IMR-90 (cell line): ENCODE measurements at regions not wholly inside any gene's neighbourhood (a gene's known extent, or its start where the extent isn't known, plus 50 kb on each side); places are given as distances from the start of the nearest gene placed in this dataset.
A peak's percentile ranks its signal among the peaks of the same experiment; 100 is the strongest.

ENCODE experiments used
- ATAC-seq: fragments of 200-7000 bp; cut with Tn5 transposase; 2 replicates; pipeline ENCODE4 v1.9.1; 2020; ENCODE audit warnings: low read depth, mild to moderate bottlenecking, moderate library complexity
- BruUV-seq: library from RNA; stranded (reverse); fragments of 400-500 nt; replicated peaks from 2 replicates; lab custom pipeline; 2021; lab: Mats Ljungman, UMichigan
- CTCF ChIA-PET: fragments of 300-600 bp; formaldehyde crosslinking; extraction: SDS; loops from one replicate; lab custom pipeline; 2021; ENCODE audit warnings: antibody characterized with exemption; lab: Yijun Ruan, JAX
- POLR2A ChIA-PET: fragments of 300-600 bp; sonication (Branson Sonifier 250); formaldehyde crosslinking; loops from one replicate; lab custom pipeline; 2022; ENCODE audit warnings: antibody characterized with exemption; ENCODE audit not compliant: unreplicated experiment; lab: Charles Lee
- DNase-seq: peaks from one replicate; pipeline ENCODE4 v3.0.0; 2013
- H2AFZ ChIP-seq: replicated peaks from 2 replicates; pipeline ENCODE3; 2013; ENCODE audit warnings: low read length, mild to moderate bottlenecking; ENCODE audit not compliant: poor library complexity
- H2AK5ac ChIP-seq: 2 replicates; pipeline ENCODE4 v1.6.1; 2013; ENCODE audit warnings: low read depth, low read length, inconsistent platforms
- H2AK9ac ChIP-seq: replicated peaks from 2 replicates; pipeline ENCODE3; 2013; ENCODE audit warnings: mild to moderate bottlenecking, low read depth, low read length, moderate library complexity; ENCODE audit not compliant: poor library complexity
- H2BK120ac ChIP-seq: 2 replicates; pipeline ENCODE4 v1.6.1; 2013; ENCODE audit warnings: low read depth, low read length, inconsistent platforms
- H2BK15ac ChIP-seq: 3 replicates; pipeline ENCODE4 v1.6.1; 2013; ENCODE audit warnings: low read depth, low read length, inconsistent platforms
- H2BK20ac ChIP-seq: 2 replicates; pipeline ENCODE4 v1.6.1; 2013; ENCODE audit warnings: low read depth, mild to moderate bottlenecking, inconsistent platforms, low read length, moderate library complexity
- H2BK5ac ChIP-seq: 2 replicates; pipeline ENCODE4 v1.6.1; 2013; ENCODE audit warnings: mild to moderate bottlenecking, low read depth, low read length, inconsistent platforms; ENCODE audit not compliant: poor library complexity, severe bottlenecking
- H3K14ac ChIP-seq: replicated peaks from 2 replicates; pipeline ENCODE4 v1.6.1; 2013; ENCODE audit warnings: low read depth, low read length, inconsistent platforms
- H3K18ac ChIP-seq: 2 replicates; pipeline ENCODE4 v1.6.1; 2013; ENCODE audit warnings: low read depth, low read length, control low read depth
- H3K23ac ChIP-seq: 2 replicates; pipeline ENCODE4 v1.6.1; 2013; ENCODE audit warnings: low read depth, low read length, inconsistent platforms
- H3K27ac ChIP-seq: 2 replicates; pipeline ENCODE4 v1.5.1; 2013; ENCODE audit warnings: mild to moderate bottlenecking, control low read depth, low read length; ENCODE audit not compliant: insufficient read depth
- H3K27me3 ChIP-seq: 2 replicates; pipeline ENCODE4 v1.6.1; 2013; ENCODE audit warnings: low read length; ENCODE audit not compliant: control insufficient read depth, insufficient read depth
- H3K36me3 ChIP-seq: 2 replicates; pipeline ENCODE4 v1.6.1; 2013; ENCODE audit warnings: low read length, mixed read lengths; ENCODE audit not compliant: control insufficient read depth, insufficient read depth
- H3K4ac ChIP-seq: 2 replicates; pipeline ENCODE4 v1.6.1; 2013; ENCODE audit warnings: low read depth, low read length, inconsistent platforms
- H3K4me1 ChIP-seq: 2 replicates; pipeline ENCODE4 v1.6.1; 2013; ENCODE audit warnings: low read length, mixed read lengths; ENCODE audit not compliant: control insufficient read depth, insufficient read depth
- H3K4me2 ChIP-seq: 2 replicates; pipeline ENCODE4 v1.6.1; 2013; ENCODE audit warnings: low read depth, mild to moderate bottlenecking, control low read depth, low read length, moderate library complexity
- H3K4me3 ChIP-seq: 2 replicates; pipeline ENCODE4 v1.5.1; 2013; ENCODE audit warnings: low read depth, mild to moderate bottlenecking, control low read depth, low read length, moderate library complexity; ENCODE audit not compliant: insufficient read depth
- H3K56ac ChIP-seq: 2 replicates; pipeline ENCODE4 v1.6.1; 2013; ENCODE audit warnings: low read length, inconsistent platforms; ENCODE audit not compliant: insufficient read depth; ENCODE audit errors: extremely low read depth
- H3K79me1 ChIP-seq, 2 experiments: 2 replicates each; pipeline ENCODE4 v1.6.1; 2013; ENCODE audit warnings: low read length in 2 of 2, inconsistent platforms in 1 of 2, low read depth in 1 of 2
- H3K9ac ChIP-seq: 2 replicates; pipeline ENCODE4 v1.6.1; 2013; ENCODE audit warnings: low read depth, low read length, control low read depth
- H3K9me1 ChIP-seq: 2 replicates; pipeline ENCODE4 v1.6.1; 2013; ENCODE audit warnings: low read length, inconsistent platforms; ENCODE audit not compliant: insufficient read depth
- H3K9me3 ChIP-seq: 2 replicates; pipeline ENCODE4 v1.6.1; 2013; ENCODE audit warnings: low read length; ENCODE audit not compliant: control insufficient read depth, insufficient read depth
- H4K20me1 ChIP-seq: 2 replicates; pipeline ENCODE4 v1.6.1; 2013; ENCODE audit warnings: low read length, inconsistent platforms; ENCODE audit not compliant: insufficient read depth
- H4K5ac ChIP-seq: 2 replicates; pipeline ENCODE4 v1.6.1; 2013; ENCODE audit warnings: mild to moderate bottlenecking, low read depth, low read length, control low read depth
- H4K8ac ChIP-seq, 2 experiments: 2 replicates each; pipeline ENCODE4 v1.6.1; 2013; ENCODE audit warnings: low read depth in 2 of 2, low read length in 2 of 2, control low read depth in 1 of 2, inconsistent platforms in 1 of 2
- H4K91ac ChIP-seq: 2 replicates; pipeline ENCODE4 v1.6.1; 2013; ENCODE audit warnings: low read depth, low read length, inconsistent platforms; ENCODE audit not compliant: insufficient read depth
- BHLHE40 ChIP-seq: fragments of 150-350 bp; IDR thresholded peaks from 2 replicates; pipeline ENCODE4 v1.6.1; 2016; ENCODE audit warnings: mild to moderate bottlenecking, low read depth, low read length
- CEBPB ChIP-seq: IDR thresholded peaks from 2 replicates; pipeline ENCODE4 v1.6.1; 2012; ENCODE audit warnings: low read depth, low read length, improper control_type of control experiment
- CHD1 ChIP-seq: IDR thresholded peaks from 2 replicates; pipeline ENCODE4 v1.6.1; 2012; ENCODE audit warnings: low read depth, low read length, improper control_type of control experiment
- FOS ChIP-seq: fragments of 150-350 bp; IDR thresholded peaks from 2 replicates; pipeline ENCODE4 v1.6.1; 2016; ENCODE audit warnings: low read depth, low read length
- MAFK ChIP-seq: IDR thresholded peaks from 2 replicates; pipeline ENCODE4 v1.6.1; 2012; ENCODE audit warnings: low read depth, low read length, improper control_type of control experiment
- MAZ ChIP-seq: IDR thresholded peaks from 2 replicates; pipeline ENCODE4 v1.6.1; 2012; ENCODE audit warnings: low read depth, mild to moderate bottlenecking, low read length, improper control_type of control experiment, moderate library complexity, borderline replicate concordance
- MXI1 ChIP-seq: IDR thresholded peaks from 2 replicates; pipeline ENCODE4 v1.6.1; 2012; ENCODE audit warnings: low read depth, mild to moderate bottlenecking, low read length, moderate library complexity, borderline replicate concordance
- NFE2L2 ChIP-seq: fragments of 150-350 bp; IDR thresholded peaks from 2 replicates; pipeline ENCODE4 v1.6.1; 2016; ENCODE audit warnings: low read depth, mild to moderate bottlenecking, low read length
- RAD21 ChIP-seq: IDR thresholded peaks from 2 replicates; pipeline ENCODE4 v1.6.1; 2012; ENCODE audit warnings: low read length, improper control_type of control experiment
- RCOR1 ChIP-seq: IDR thresholded peaks from 2 replicates; pipeline ENCODE4 v1.6.1; 2012; ENCODE audit warnings: mild to moderate bottlenecking, low read length, improper control_type of control experiment; ENCODE audit not compliant: insufficient replicate concordance
- SMC3 ChIP-seq: fragments of 150-350 bp; IDR thresholded peaks from 2 replicates; pipeline ENCODE4 v1.6.1; 2016; ENCODE audit warnings: low read depth, mild to moderate bottlenecking, antibody characterized with exemption, low read length, moderate library complexity
- USF2 ChIP-seq: fragments of 150-350 bp; IDR thresholded peaks from 2 replicates; pipeline ENCODE4 v1.6.1; 2017; ENCODE audit warnings: mild to moderate bottlenecking, antibody characterized with exemption, low read length, low read depth
- WGBS, 2 experiments: methylation state at CpG; one replicate each; pipeline versions ENCODE4 v1.1.5 to v1.1.7; 2013; ENCODE audit warnings: missing lambda C conversion rate in 2 of 2; ENCODE audit not compliant: insufficient read length in 1 of 2; ENCODE audit errors: extremely low coverage in 2 of 2; 5-methylcytosine and 5-hydroxymethylcytosine counted together
- dilution Hi-C: fragments of 300-500 bp; cut with HindIII; formaldehyde crosslinking; loops from one replicate; pipeline ENCODE4 v1.14.3; 2018; ENCODE audit warnings: low sequenced_read_pairs; ENCODE audit not compliant: unreplicated experiment
- in situ Hi-C: fragments of 300-500 bp; cut with MboI; formaldehyde crosslinking; loops from 3 replicates; pipeline ENCODE4 v1.14.3; 2019; ENCODE audit warnings: low sequenced_read_pairs, inconsistent platforms, mixed read lengths
- intact Hi-C: fragments of 100-400 bp; cut with micrococcal nuclease; formaldehyde crosslinking; loops from 2 replicates; pipeline ENCODE4 v1.10.0; 2022
- TF ChIP-seq, protein P1 (sequence below): fragments of 150-350 bp; IDR thresholded peaks from 2 replicates; pipeline ENCODE4 v1.6.1; 2016; ENCODE audit warnings: low read depth, mild to moderate bottlenecking, low read length, moderate library complexity, borderline replicate concordance

GRCh38 chr14:51442513-51443175, 202.6 kb downstream of the TMX1 start:
- peak overlapping the region; percentile 99 for H2BK20ac ChIP-seq
- peaks cover 0 to 13% of the 10 kb centered on the region in 2 experiments; a peak in 1 of 4 replicates for H3K79me1 ChIP-seq
- H2AFZ ChIP-seq = no peak overlapping the region
- ChIA-PET CTCF (interaction anchor here (0.6 to 1.5 kb wide), 3 partner anchors 12 to 230 kb away, joined by 3 to 5 read pairs (median 3); no protein-coding TSS in a partner anchor), POLR2A (interaction anchor here (0.5 to 1.9 kb wide), 6 partner anchors 33 to 209 kb away, joined by 3 to 21 read pairs (median 4); partner anchors contain the start of gene FRMD6)
- DNase-seq = peak; percentile 99
- intact Hi-C loops (loop anchor here (1.0 to 5.0 kb wide), 6 partner anchors 46 to 209 kb away; partner anchors contain the start of gene FRMD6), dilution Hi-C loops (no loop called here), in situ Hi-C loops (no loop called here)
- 0 out of 2 replicates have a peak overlapping the region, but pooled peaks have one; percentile 48 for H2AK5ac ChIP-seq
- no peaks in the 10 kb centered on the region for H3K36me3 ChIP-seq
- peak overlapping the region; percentile 99 for H2BK120ac ChIP-seq
- peak overlapping the region; percentile 99 for H3K23ac ChIP-seq
- H3K27ac ChIP-seq = peak overlapping the region; percentile 88
- no peaks in the 10 kb centered on the region for H3K9me3 ChIP-seq
- peak overlapping the region; percentile 40; the same call in 1 of the 2 replicates for H3K9ac ChIP-seq
- H2BK5ac ChIP-seq = peak overlapping the region; percentile 90
- no TSS peak for BruUV-seq
- peaks cover 15% of the 10 kb centered on the region; the same call in 1 of the 2 replicates for H3K9me1 ChIP-seq
- peak overlapping the region; percentile 98 for H3K14ac ChIP-seq
- no peak overlapping the region for H2AK9ac ChIP-seq
- H2BK15ac ChIP-seq = peak overlapping the region; percentile 99; the same call in 2 of the 3 replicates
- peak overlapping the region; percentile 100 for H3K4ac ChIP-seq
- peaks cover 17% of the 10 kb centered on the region for H3K4me1 ChIP-seq
- H3K4me2 ChIP-seq = peak overlapping the region; percentile 49
- H4K5ac ChIP-seq = peak overlapping the region; percentile 91; the same call in 1 of the 2 replicates
- H4K8ac ChIP-seq = peak overlapping the region; percentile 93 to 98
- H3K18ac ChIP-seq = peak overlapping the region; percentile 94; the same call in 1 of the 2 replicates
- 0% methylated on average over 1 of the region's 2 CpGs; no CpG with 5 or more reads in 1 of the 2 experiments for WGBS, 2 experiments
- H3K56ac ChIP-seq = peak overlapping the region; percentile 98
- H3K27me3 ChIP-seq = no peaks in the 10 kb centered on the region
- H3K4me3 ChIP-seq = no peak overlapping the region
- H4K20me1 ChIP-seq = no peaks in the 10 kb centered on the region
- ATAC-seq = peak; percentile 87
- peak overlapping the region; percentile 99 for H4K91ac ChIP-seq
- peak; percentile 33; the same call in 1 of the 2 replicates for TF ChIP-seq MAZ
- no peak for TF ChIP-seq CHD1
- peak; percentile 25; the same call in 1 of the 2 replicates for TF ChIP-seq BHLHE40
- TF ChIP-seq SMC3 = 0 out of 2 replicates have a peak, but pooled peaks have one; percentile 16
- 0 out of 2 replicates have a peak, but pooled peaks have one; percentile 12 for TF ChIP-seq MAFK
- no peak for TF ChIP-seq MXI1
- TF ChIP-seq RAD21 = peak; percentile 29; the same call in 1 of the 2 replicates
- peak; percentile 28 for TF ChIP-seq FOS
- TF ChIP-seq CEBPB = peak; percentile 31; the same call in 1 of the 2 replicates
- TF ChIP-seq USF2 = no peak
- no peak for TF ChIP-seq RCOR1
- TF ChIP-seq, protein P1, sequence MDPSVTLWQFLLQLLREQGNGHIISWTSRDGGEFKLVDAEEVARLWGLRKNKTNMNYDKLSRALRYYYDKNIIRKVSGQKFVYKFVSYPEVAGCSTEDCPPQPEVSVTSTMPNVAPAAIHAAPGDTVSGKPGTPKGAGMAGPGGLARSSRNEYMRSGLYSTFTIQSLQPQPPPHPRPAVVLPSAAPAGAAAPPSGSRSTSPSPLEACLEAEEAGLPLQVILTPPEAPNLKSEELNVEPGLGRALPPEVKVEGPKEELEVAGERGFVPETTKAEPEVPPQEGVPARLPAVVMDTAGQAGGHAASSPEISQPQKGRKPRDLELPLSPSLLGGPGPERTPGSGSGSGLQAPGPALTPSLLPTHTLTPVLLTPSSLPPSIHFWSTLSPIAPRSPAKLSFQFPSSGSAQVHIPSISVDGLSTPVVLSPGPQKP = no peak
- peak; percentile 55; the same call in 1 of the 2 replicates for TF ChIP-seq NFE2L2
